GM23338 (cell line): ENCODE measurements at regions not wholly inside any gene's neighbourhood (a gene's known extent, or its start where the extent isn't known, plus 50 kb on each side); places are given as distances from the start of the nearest gene placed in this dataset.

Source experiments
- ATAC-seq: fragments of 200-7000 bp; cut with Tn5 transposase; 3 replicates; pipeline ENCODE4 v1.9.1; 2020
- DNase-seq: peaks from one replicate; pipeline ENCODE4 v3.0.0-alpha.2; 2015; ENCODE audit warnings: low spot score
- H2AFZ ChIP-seq: fragments of 200-600 bp; sonication (generic); 2 replicates; pipeline ENCODE4 v1.8.0; 2016; ENCODE audit warnings: antibody characterized with exemption, mild to moderate bottlenecking, moderate library complexity
- H3F3A ChIP-seq: fragments of 200-600 bp; sonication (generic); replicated peaks from 2 replicates; pipeline ENCODE4 v1.8.0; 2017; ENCODE audit warnings: antibody characterized with exemption, mixed run types, low read depth
- H3K27ac ChIP-seq: fragments of 200-600 bp; sonication (generic); 2 replicates; pipeline ENCODE4 v1.6.1; 2016; ENCODE audit warnings: low read depth
- H3K27me3 ChIP-seq: fragments of 200-600 bp; sonication (generic); 2 replicates; pipeline ENCODE4 v1.8.0; 2016; ENCODE audit warnings: mild to moderate bottlenecking, mixed run types, moderate library complexity; ENCODE audit not compliant: insufficient read depth
- H3K36me3 ChIP-seq: fragments of 200-600 bp; sonication (generic); 2 replicates; pipeline ENCODE4 v1.8.0; 2016; ENCODE audit warnings: mild to moderate bottlenecking; ENCODE audit not compliant: insufficient read depth
- H3K4me1 ChIP-seq: fragments of 200-600 bp; sonication (generic); 2 replicates; pipeline ENCODE4 v1.8.0; 2016; ENCODE audit warnings: mild to moderate bottlenecking, moderate library complexity; ENCODE audit not compliant: insufficient read depth
- H3K4me2 ChIP-seq: fragments of 200-600 bp; sonication (generic); 2 replicates; pipeline ENCODE4 v1.7.1; 2017; ENCODE audit warnings: mixed run types
- H3K4me3 ChIP-seq: fragments of 200-600 bp; sonication (generic); 2 replicates; pipeline ENCODE4 v1.6.1; 2016; ENCODE audit warnings: mixed run types
- H3K79me2 ChIP-seq: fragments of 200-600 bp; sonication (generic); replicated peaks from 2 replicates; pipeline ENCODE4 v1.8.0; 2017; ENCODE audit warnings: mild to moderate bottlenecking; ENCODE audit not compliant: insufficient read depth
- H3K9me2 ChIP-seq: fragments of 200-600 bp; sonication (generic); 2 replicates; pipeline ENCODE4 v1.8.0; 2017; ENCODE audit not compliant: insufficient read depth
- H4K20me1 ChIP-seq: fragments of 200-600 bp; sonication (generic); replicated peaks from 2 replicates; pipeline ENCODE4 v1.8.0; 2017; ENCODE audit warnings: mild to moderate bottlenecking; ENCODE audit not compliant: insufficient read depth
- H3K27ac Mint-ChIP-seq: 2 replicates; pipeline ENCODE4 v1.8.0; 2020; ENCODE audit warnings: inconsistent platforms, mild to moderate bottlenecking, moderate library complexity, mixed read lengths
- H3K27me3 Mint-ChIP-seq: 3 replicates; pipeline ENCODE4 v1.8.0; 2022; ENCODE audit warnings: low read depth, mild to moderate bottlenecking, moderate library complexity, mixed read lengths, inconsistent platforms; ENCODE audit not compliant: insufficient read depth, poor library complexity
- H3K36me3 Mint-ChIP-seq: 3 replicates; pipeline ENCODE4 v1.8.0; 2021; ENCODE audit warnings: low read depth, mild to moderate bottlenecking, inconsistent platforms, moderate library complexity, mixed read lengths
- H3K4me1 Mint-ChIP-seq: 3 replicates; pipeline ENCODE4 v1.8.0; 2020; ENCODE audit warnings: mild to moderate bottlenecking, inconsistent platforms, mixed read lengths
- H3K4me3 Mint-ChIP-seq: 3 replicates; pipeline ENCODE4 v1.8.0; 2021; ENCODE audit warnings: moderate library complexity, mild to moderate bottlenecking, inconsistent platforms, mixed read lengths
- H3K9me3 Mint-ChIP-seq: 3 replicates; pipeline ENCODE4 v1.8.0; 2020; ENCODE audit warnings: moderate library complexity, mild to moderate bottlenecking, inconsistent platforms, mixed read lengths
- CTCF ChIP-seq, 2 experiments: fragments of 200-600 bp in 1 of 2; sonication (generic) in 1 of 2; conservative IDR thresholded peaks; 2 replicates each; pipeline versions ENCODE4 v1.5.1 to v1.6.1; 2016 to 2017; ENCODE audit warnings: antibody characterized with exemption in 2 of 2, low read depth in 2 of 2, mild to moderate bottlenecking in 2 of 2, moderate library complexity in 1 of 2
- ETS1 ChIP-seq: IDR thresholded peaks from 2 replicates; pipeline ENCODE4 v1.6.1; 2016; ENCODE audit warnings: antibody characterized with exemption
- EZH2 ChIP-seq: fragments of 200-600 bp; sonication (generic); IDR thresholded peaks from one replicate; pipeline ENCODE4 v1.8.0; 2017; ENCODE audit warnings: antibody characterized with exemption, mild to moderate bottlenecking, low read depth; ENCODE audit not compliant: unreplicated experiment
- JUNB ChIP-seq: IDR thresholded peaks from one replicate; pipeline ENCODE4 v1.6.1; 2016; ENCODE audit warnings: antibody characterized with exemption; ENCODE audit not compliant: unreplicated experiment
- POLR2AphosphoS5 ChIP-seq: IDR thresholded peaks from 2 replicates; pipeline ENCODE4 v1.6.1; 2016; ENCODE audit warnings: antibody characterized with exemption, low read depth
- REST ChIP-seq: IDR thresholded peaks from one replicate; pipeline ENCODE4 v1.6.1; 2018; ENCODE audit warnings: antibody characterized with exemption; ENCODE audit not compliant: unreplicated experiment
- STAT1 ChIP-seq: IDR thresholded peaks from one replicate; pipeline ENCODE4 v1.6.1; 2016; ENCODE audit warnings: antibody characterized with exemption; ENCODE audit not compliant: unreplicated experiment
- ZNF114 ChIP-seq: fragments of 250-450 bp; sonication (Bioruptor Pico); IDR thresholded peaks from 2 replicates; pipeline ENCODE4 v1.5.0; 2020; ENCODE audit warnings: mild to moderate bottlenecking, moderate library complexity
- ZNF331 ChIP-seq: fragments of 250-450 bp; sonication (Bioruptor Pico); IDR thresholded peaks from 2 replicates; pipeline ENCODE4 v1.5.0; 2020; ENCODE audit warnings: low read depth, mild to moderate bottlenecking, moderate library complexity

- Mint-ChIP-seq H3K27ac (no peak overlapping the region), H3K4me3 (no peak overlapping the region), H3K36me3 (no peaks in the 10 kb centered on the region), H3K4me1 (peaks cover 3% of the 10 kb centered on the region; the same call in 1 of the 3 replicates), H3K27me3 (no peaks in the 10 kb centered on the region), H3K9me3 (no peaks in the 10 kb centered on the region; the same call in 2 of the 3 replicates)
- Histone ChIP-seq H3K79me2 (no peaks in the 10 kb centered on the region), H3K36me3 (no peaks in the 10 kb centered on the region), H3K4me1 (no peaks in the 10 kb centered on the region), H2AFZ (no peak overlapping the region), H3K27me3 (no peaks in the 10 kb centered on the region), H3K4me2 (no peak overlapping the region), H3K9me2 (peaks cover 9% of the 10 kb centered on the region; the same call in 1 of the 2 replicates), H3F3A (no peaks in the 10 kb centered on the region), H3K27ac (no peak overlapping the region), H4K20me1 (no peaks in the 10 kb centered on the region; the same call in 1 of the 2 replicates), H3K4me3 (no peak overlapping the region)
- ATAC-seq (no peak), DNase-seq (no peak)
- TF ChIP-seq ZNF331 (CRISPR knock-in tag), result peak; percentile 74
- TF ChIP-seq ETS1, result no peak
Measured at GRCh38 chr2:174656035-174656434, 58.4 kb upstream of the WIPF1 start.

DNA sequence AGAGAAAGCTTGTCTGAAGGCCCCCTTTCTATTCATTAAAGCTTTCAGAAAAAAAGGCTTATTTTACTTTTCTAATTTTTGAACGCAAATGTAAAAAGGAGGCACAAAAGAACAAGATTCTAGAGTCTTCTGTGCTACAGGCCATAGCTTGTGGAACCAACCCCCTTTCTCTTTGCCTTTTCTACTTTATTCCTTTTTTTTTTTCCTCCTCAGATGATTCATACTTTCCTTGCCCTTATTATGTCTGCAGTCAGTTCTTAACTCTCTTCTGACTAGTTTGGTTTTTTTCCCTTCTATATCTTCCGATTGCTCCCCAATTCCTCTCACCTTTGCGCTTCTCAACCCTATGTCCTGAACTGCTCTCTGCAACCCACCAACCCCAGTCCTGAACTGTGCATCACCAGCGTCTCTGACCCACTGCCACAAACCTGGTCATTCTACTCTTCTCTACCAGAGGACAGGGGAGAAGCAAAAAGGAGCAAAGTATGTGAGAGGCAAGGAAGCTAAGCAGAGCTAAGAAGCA, 56.9 kb upstream of the WIPF1 start:
- Histone ChIP-seq H3K4me3 (no peak overlapping the region), H3K79me2 (no peaks in the 10 kb centered on the region), H2AFZ (no peak overlapping the region), H4K20me1 (no peaks in the 10 kb centered on the region), H3K4me2 (no peak overlapping the region), H3K9me2 (peaks cover 9% of the 10 kb centered on the region; the same call in 1 of the 2 replicates), H3K36me3 (no peaks in the 10 kb centered on the region), H3F3A (no peaks in the 10 kb centered on the region), H3K27ac (no peak overlapping the region), H3K27me3 (no peaks in the 10 kb centered on the region), H3K4me1 (no peaks in the 10 kb centered on the region)
- ATAC-seq (no peak), DNase-seq (no peak)
- Mint-ChIP-seq H3K4me3 (no peak overlapping the region), H3K36me3 (no peaks in the 10 kb centered on the region), H3K27ac (no peak overlapping the region), H3K9me3 (no peaks in the 10 kb centered on the region; the same call in 2 of the 3 replicates), H3K27me3 (no peaks in the 10 kb centered on the region), H3K4me1 (peaks cover 5% of the 10 kb centered on the region)
- no peak for TF ChIP-seq STAT1
- no peak for TF ChIP-seq ZNF331 (CRISPR knock-in tag)
- TF ChIP-seq REST, result no peak
- TF ChIP-seq EZH2, result no peak
- TF ChIP-seq ZNF114 (CRISPR knock-in tag), result no peak
- TF ChIP-seq CTCF (conservative IDR thresholded peaks at IDR 0.05; ENCODE audit: low read depth in 2 of 2), result no peak
- no peak for TF ChIP-seq POLR2AphosphoS5
- TF ChIP-seq JUNB, result no peak
